Suprapubic skin (tissue), 4 donors: ENCODE measurements at regions not wholly inside any gene's neighbourhood (a gene's known extent, or its start where the extent isn't known, plus 50 kb on each side); places are given as distances from the start of the nearest gene placed in this dataset.
"Not testable (repeated sequence)": the region's sequence is repeated elsewhere in the genome, so short reads cannot be mapped to it uniquely, and the experiment has no call there.

Source experiments
- DNase-seq, 2 donors: peaks; one replicate each; pipeline ENCODE4 v3.0.0-alpha.2; 2019; ENCODE audit warnings: low spot score in 2 of 2
- H3K27ac ChIP-seq: fragments of 200-600 bp; sonication (generic); one replicate; pipeline ENCODE4 v1.5.1; 2019
- H3K27me3 ChIP-seq: fragments of 200-600 bp; sonication (generic); one replicate; pipeline ENCODE4 v1.5.1; 2019
- H3K36me3 ChIP-seq: fragments of 200-600 bp; sonication (generic); one replicate; pipeline ENCODE4 v1.5.1; 2019
- H3K4me1 ChIP-seq: fragments of 200-600 bp; sonication (generic); one replicate; pipeline ENCODE4 v1.5.1; 2019
- H3K4me3 ChIP-seq: fragments of 200-600 bp; sonication (generic); one replicate; pipeline ENCODE4 v1.5.1; 2019; ENCODE audit warnings: mild to moderate bottlenecking
- H3K9me3 ChIP-seq: fragments of 200-600 bp; sonication (generic); one replicate; pipeline ENCODE4 v1.5.1; 2019
- POLR2AphosphoS5 ChIP-seq, 3 donors: sonication (generic); formaldehyde crosslinking; IDR thresholded peaks; one replicate each; pipeline ENCODE4 v1.6.1; 2017; ENCODE audit warnings: antibody characterized with exemption in 3 of 3
- WGBS: methylation state at CpG from one replicate; pipeline ENCODE4 v1.1.5; 2018; 5-methylcytosine and 5-hydroxymethylcytosine counted together
- TF ChIP-seq, protein P1 (sequence below), 2 donors: fragments of 200-600 bp in 1 of 2; fragments of 450-650 bp in 1 of 2; sonication (generic) in 1 of 2; IDR thresholded peaks; one replicate each; pipeline ENCODE4 v1.5.1; 2016 to 2019; ENCODE audit warnings: antibody characterized with exemption in 2 of 2, mild to moderate bottlenecking in 1 of 2, moderate library complexity in 1 of 2

DNA sequence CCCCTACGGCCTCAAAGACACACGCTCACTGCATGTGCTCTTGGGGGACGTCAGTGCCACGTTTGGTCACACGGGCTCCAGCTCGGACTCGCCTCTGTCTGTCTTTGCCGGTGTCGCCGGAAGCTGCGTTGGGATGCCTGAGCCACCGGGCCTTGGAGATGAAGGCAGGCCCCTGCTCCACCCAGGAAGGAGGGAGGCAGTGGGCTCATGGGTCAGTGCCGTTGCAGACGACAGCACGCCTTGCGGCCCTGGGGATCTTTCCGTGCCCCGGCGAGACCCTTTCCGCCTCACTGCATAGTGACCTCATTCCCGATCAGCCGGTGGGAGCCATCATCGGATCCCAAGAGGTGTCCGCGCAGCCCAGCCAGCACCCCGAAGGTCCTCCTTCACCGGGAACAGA is 1407.3 kb upstream of the PCDH10 start:
- not testable (repeated sequence) for H3K9me3 ChIP-seq, H3K36me3 ChIP-seq, DNase-seq, H3K4me1 ChIP-seq, H3K4me3 ChIP-seq, H3K27ac ChIP-seq, H3K27me3 ChIP-seq
- WGBS = no CpG with 5 or more reads among the region's 27 CpGs

GRCh38 chr4:131742536-131743205 is 1406.4 kb upstream of the PCDH10 start:
- not testable (repeated sequence) for H3K36me3 ChIP-seq, H3K9me3 ChIP-seq, H3K4me1 ChIP-seq, H3K27ac ChIP-seq, H3K27me3 ChIP-seq, H3K4me3 ChIP-seq
- 94% methylated on average over 20 of the region's 45 CpGs for WGBS
- peak in 1 of 2 donors; percentile 90 for DNase-seq

GRCh38 chr4:131743348-131743747 is 1405.7 kb upstream of the PCDH10 start:
- H3K27me3 ChIP-seq, H3K9me3 ChIP-seq, H3K27ac ChIP-seq, H3K4me3 ChIP-seq, H3K36me3 ChIP-seq, H3K4me1 ChIP-seq: not testable (repeated sequence)
- peak in 1 of 2 donors; percentile 90 for DNase-seq
- WGBS = 90% methylated on average over 9 of the region's 20 CpGs

GRCh38 chr4:131747203-131747602 is 1401.9 kb upstream of the PCDH10 start:
- H3K27ac ChIP-seq, H3K9me3 ChIP-seq, H3K4me3 ChIP-seq, H3K4me1 ChIP-seq, H3K36me3 ChIP-seq, H3K27me3 ChIP-seq: not testable (repeated sequence)
- WGBS = no CpG with 5 or more reads among the region's 34 CpGs
- DNase-seq = peak in 1 of 2 donors; percentile 82

- H3K9me3 ChIP-seq, DNase-seq, H3K36me3 ChIP-seq, H3K27ac ChIP-seq, H3K4me3 ChIP-seq, H3K4me1 ChIP-seq, H3K27me3 ChIP-seq: not testable (repeated sequence)
- no CpG with 5 or more reads among the region's 31 CpGs for WGBS
Observed at GRCh38 chr4:131749224-131749623, 1399.9 kb upstream of the PCDH10 start.

GRCh38 chr4:131750006-131750405 is 1399.1 kb upstream of the PCDH10 start:
- peak in 1 of 2 donors; percentile 95 for DNase-seq
- 89% methylated on average over 25 of the region's 25 CpGs for WGBS

DNA sequence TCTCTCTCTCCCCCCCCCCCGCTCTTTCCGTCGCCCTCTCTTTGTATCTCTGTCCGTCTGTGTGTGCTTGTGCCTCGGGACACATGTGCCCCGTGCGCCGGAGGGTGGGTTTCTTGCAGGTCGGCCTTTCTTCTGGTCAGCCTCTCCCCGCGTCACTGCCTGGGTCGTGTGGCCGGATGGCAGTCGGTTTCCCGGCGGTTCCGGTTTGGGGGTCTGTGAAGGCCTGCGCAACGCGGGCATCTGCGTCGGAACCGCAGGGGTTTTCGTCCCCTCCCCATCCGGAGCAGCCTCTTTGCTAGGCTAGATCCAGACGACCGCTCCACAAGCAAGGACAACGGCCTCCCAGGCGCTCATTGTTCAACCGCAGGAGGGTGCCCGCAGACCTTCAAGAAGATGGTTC is 1398.6 kb upstream of the PCDH10 start:
- peak in 1 of 2 donors; percentile 98 for DNase-seq
- H3K4me1 ChIP-seq, H3K4me3 ChIP-seq, H3K36me3 ChIP-seq, H3K9me3 ChIP-seq, H3K27ac ChIP-seq, H3K27me3 ChIP-seq: not testable (repeated sequence)
- 96% methylated on average over 21 of the region's 31 CpGs for WGBS

More at GRCh38 chr4:131750006-131750405, 1399.1 kb upstream of the PCDH10 start:
- H3K27me3 ChIP-seq, H3K4me3 ChIP-seq, H3K4me1 ChIP-seq, H3K27ac ChIP-seq, H3K36me3 ChIP-seq, H3K9me3 ChIP-seq: not testable (repeated sequence)

DNA sequence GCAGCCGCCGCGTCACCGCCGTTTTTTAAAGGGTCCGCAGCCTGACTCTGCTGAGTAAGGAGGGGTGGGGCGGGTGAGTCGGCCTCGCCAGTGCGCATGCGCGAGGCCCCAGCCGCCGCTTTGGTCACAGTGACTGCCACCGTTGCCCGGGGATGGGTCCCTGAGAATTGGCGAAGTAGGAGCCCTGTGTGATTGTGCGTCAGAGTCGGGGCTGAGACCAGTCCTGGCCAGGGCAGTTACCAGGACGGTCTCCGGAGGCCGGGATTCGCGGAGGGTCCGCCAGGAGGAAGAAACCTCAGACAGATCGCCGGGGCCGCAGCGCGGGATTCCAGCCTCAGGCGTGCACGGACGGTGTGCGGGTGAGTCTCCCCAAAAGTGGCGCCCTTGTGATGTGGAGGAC is 1386.9 kb upstream of the PCDH10 start:
- not testable (repeated sequence) for H3K9me3 ChIP-seq, DNase-seq, H3K36me3 ChIP-seq, H3K27me3 ChIP-seq, H3K27ac ChIP-seq, H3K4me3 ChIP-seq, H3K4me1 ChIP-seq
- WGBS = no CpG with 5 or more reads among the region's 35 CpGs

DNA sequence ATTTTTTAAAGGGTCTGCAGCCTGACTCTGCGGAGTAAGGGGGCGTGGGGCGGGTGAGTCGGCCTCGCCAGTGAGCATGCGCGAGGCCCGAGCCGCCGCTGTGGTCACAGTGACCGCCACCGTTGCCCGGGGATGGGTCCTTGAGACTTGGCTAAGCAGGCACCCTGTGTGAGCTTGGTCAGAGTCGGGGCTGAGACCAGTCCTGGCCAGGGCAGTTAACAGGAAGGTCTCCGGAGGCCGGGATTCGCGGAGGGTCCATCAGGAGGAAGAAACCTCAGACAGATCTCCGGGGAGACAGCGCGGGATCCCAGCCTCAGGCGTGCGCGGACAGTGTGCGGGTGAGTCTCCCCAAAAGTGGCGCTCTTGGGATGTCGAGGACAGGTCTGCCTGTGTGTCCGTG is 1384.4 kb upstream of the PCDH10 start:
- H3K4me3 ChIP-seq = no peak overlapping the region
- DNase-seq = no peak
- H3K27ac ChIP-seq = no peak overlapping the region
- H3K4me1 ChIP-seq = no peaks in the 10 kb centered on the region
- TF ChIP-seq, protein P1, sequence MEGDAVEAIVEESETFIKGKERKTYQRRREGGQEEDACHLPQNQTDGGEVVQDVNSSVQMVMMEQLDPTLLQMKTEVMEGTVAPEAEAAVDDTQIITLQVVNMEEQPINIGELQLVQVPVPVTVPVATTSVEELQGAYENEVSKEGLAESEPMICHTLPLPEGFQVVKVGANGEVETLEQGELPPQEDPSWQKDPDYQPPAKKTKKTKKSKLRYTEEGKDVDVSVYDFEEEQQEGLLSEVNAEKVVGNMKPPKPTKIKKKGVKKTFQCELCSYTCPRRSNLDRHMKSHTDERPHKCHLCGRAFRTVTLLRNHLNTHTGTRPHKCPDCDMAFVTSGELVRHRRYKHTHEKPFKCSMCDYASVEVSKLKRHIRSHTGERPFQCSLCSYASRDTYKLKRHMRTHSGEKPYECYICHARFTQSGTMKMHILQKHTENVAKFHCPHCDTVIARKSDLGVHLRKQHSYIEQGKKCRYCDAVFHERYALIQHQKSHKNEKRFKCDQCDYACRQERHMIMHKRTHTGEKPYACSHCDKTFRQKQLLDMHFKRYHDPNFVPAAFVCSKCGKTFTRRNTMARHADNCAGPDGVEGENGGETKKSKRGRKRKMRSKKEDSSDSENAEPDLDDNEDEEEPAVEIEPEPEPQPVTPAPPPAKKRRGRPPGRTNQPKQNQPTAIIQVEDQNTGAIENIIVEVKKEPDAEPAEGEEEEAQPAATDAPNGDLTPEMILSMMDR (IDR thresholded peaks at IDR 0.05) = no peak
- no peak for TF ChIP-seq POLR2AphosphoS5 (IDR thresholded peaks at IDR 0.05)
- H3K27me3 ChIP-seq = no peaks in the 10 kb centered on the region
- WGBS = 97% methylated on average over 28 of the region's 28 CpGs
- no peaks in the 10 kb centered on the region for H3K9me3 ChIP-seq
- H3K36me3 ChIP-seq = no peaks in the 10 kb centered on the region

GRCh38 chr4:131774382-131774781 is 1374.7 kb upstream of the PCDH10 start:
- H3K4me1 ChIP-seq, H3K9me3 ChIP-seq, H3K27ac ChIP-seq, H3K4me3 ChIP-seq, H3K36me3 ChIP-seq, DNase-seq, H3K27me3 ChIP-seq: not testable (repeated sequence)
- whole genome bisulfite sequencing = 12% methylated on average over 3 of the region's 3 CpGs

DNA sequence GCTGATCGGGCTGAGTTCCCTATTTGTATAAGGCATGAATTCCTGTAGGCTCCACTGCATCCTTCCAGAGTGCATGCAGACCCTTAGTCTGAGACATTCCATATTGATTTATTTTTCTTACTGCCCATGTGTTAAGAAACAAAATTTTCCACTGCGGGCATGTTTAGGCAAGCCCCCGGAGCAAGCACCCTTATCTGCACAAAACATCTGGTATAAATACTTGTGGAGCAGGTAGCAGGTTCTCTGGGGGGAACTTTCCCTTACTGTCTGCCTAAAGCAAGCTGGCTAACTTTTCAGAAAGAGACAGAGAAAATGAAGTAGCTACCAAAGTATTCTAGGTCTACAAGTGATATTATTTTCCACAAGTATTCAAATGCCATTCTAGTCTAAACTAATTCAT is 1338.5 kb upstream of the PCDH10 start:
- not testable (repeated sequence) for H3K4me3 ChIP-seq, H3K4me1 ChIP-seq, H3K36me3 ChIP-seq, DNase-seq, H3K27me3 ChIP-seq, H3K9me3 ChIP-seq, H3K27ac ChIP-seq
- WGBS = 20% methylated on average over 3 of the region's 3 CpGs
